NCI-H1436 treated with DMSO at 0.1 percent for 48 hours (cell line): ENCODE measurements at regions not wholly inside any gene's neighbourhood (a gene's known extent, or its start where the extent isn't known, plus 50 kb on each side); places are given as distances from the start of the nearest gene placed in this dataset.

Experiments
- DNase-seq: peaks from one replicate; lab custom pipeline; 2025; lab: John Stamatoyannopoulos, UW

- no peak for DNase-seq
Observed at GRCh38 chr5:60185231-60186099, 291.9 kb upstream of the PDE4D start.

- DNase-seq: no peak
Observed at GRCh38 chr5:60184606-60185005, 291.1 kb upstream of the PDE4D start.

GRCh38 chr5:60183881-60184280 is 290.4 kb upstream of the PDE4D start:
- no peak for DNase-seq

GRCh38 chr5:60178101-60178500 is 284.6 kb upstream of the PDE4D start:
- no peak for DNase-seq

GRCh38 chr5:60177596-60177995 is 284.1 kb upstream of the PDE4D start:
- DNase-seq: no peak

- no peak for DNase-seq
Observed at GRCh38 chr5:60173667-60174066, 280.1 kb upstream of the PDE4D start.

- no peak for DNase-seq
Observed at GRCh38 chr5:60163762-60164161, 270.2 kb upstream of the PDE4D start.

- no peak for DNase-seq
Observed at GRCh38 chr5:60162441-60162840, 268.9 kb upstream of the PDE4D start.

- no peak for DNase-seq
Observed at GRCh38 chr5:60161340-60161934, 267.9 kb upstream of the PDE4D start.

- no peak for DNase-seq
Observed at GRCh38 chr5:60149081-60149480, 255.6 kb upstream of the PDE4D start.

- DNase-seq: no peak
Observed at GRCh38 chr5:60148366-60148765, 254.8 kb upstream of the PDE4D start.

- no peak for DNase-seq
Observed at GRCh38 chr5:60147791-60148190, 254.3 kb upstream of the PDE4D start.

GRCh38 chr5:60143942-60144549 is 250.5 kb upstream of the PDE4D start:
- DNase-seq: no peak

- no peak for DNase-seq
Observed at GRCh38 chr5:60141119-60141518, 247.6 kb upstream of the PDE4D start.

GRCh38 chr5:60136841-60137240 is 243.3 kb upstream of the PDE4D start:
- no peak for DNase-seq

- DNase-seq: no peak
Observed at GRCh38 chr5:60131504-60131903, 238.0 kb upstream of the PDE4D start.

GRCh38 chr5:60125636-60126035 is 232.1 kb upstream of the PDE4D start:
- DNase-seq: no peak

GRCh38 chr5:60102961-60103693 is 209.6 kb upstream of the PDE4D start:
- no peak for DNase-seq

- DNase-seq: no peak
Observed at GRCh38 chr5:60101573-60101972, 208.0 kb upstream of the PDE4D start.

GRCh38 chr5:60092671-60093422 is 199.3 kb upstream of the PDE4D start:
- no peak for DNase-seq

- DNase-seq: no peak
Observed at GRCh38 chr5:60086583-60086982, 193.1 kb upstream of the PDE4D start.

GRCh38 chr5:60084226-60084625 is 190.7 kb upstream of the PDE4D start:
- DNase-seq: no peak
